ENCODE measurements at regions not wholly inside any gene's neighbourhood (a gene's known extent, or its start where the extent isn't known, plus 50 kb on each side); places are given as distances from the start of the nearest gene placed in this dataset.
A peak's percentile ranks its signal among the peaks of the same experiment; 100 is the strongest.

DNA sequence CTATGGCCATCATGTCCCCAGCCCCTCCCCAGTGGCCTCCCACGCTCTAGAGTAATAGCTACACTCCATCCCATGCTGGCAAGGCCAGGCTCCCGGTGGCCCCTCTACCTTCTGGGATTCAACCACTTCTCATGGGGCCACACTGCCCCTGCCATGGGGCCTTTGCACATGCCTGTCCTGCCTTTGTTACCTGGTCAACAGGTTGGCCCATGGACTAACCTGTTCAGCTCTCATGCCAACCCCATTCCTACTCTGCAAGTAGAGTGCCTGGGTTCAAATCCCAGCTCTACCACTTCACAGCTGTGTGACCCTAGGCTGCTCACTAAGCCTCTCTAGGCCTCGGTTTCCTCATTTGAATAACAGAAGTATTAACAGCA is 98.5 kb downstream of the RFLNA start:
- H3K9me1 ChIP-seq (ENCODE audit: insufficient read depth, low read length): peaks cover 12% of the 10 kb centered on the region
- H3K9ac ChIP-seq (ENCODE audit: low read depth, low read length): peak overlapping the region; percentile 34; the same call in 1 of the 2 replicates
- no peak overlapping the region for H3K4me3 ChIP-seq (ENCODE audit: insufficient read depth, low read depth, low read length)
- H4K5ac ChIP-seq (ENCODE audit: low read depth, low read length): no peak overlapping the region; the same call in 1 of the 2 replicates
- no peaks in the 10 kb centered on the region for H3K9me3 ChIP-seq (ENCODE audit: control insufficient read depth, insufficient read depth, low read length)
- peak overlapping the region; percentile 51; the same call in 1 of the 2 replicates for H2BK20ac ChIP-seq (ENCODE audit: low read depth, low read length)
- TF ChIP-seq MXI1 (IDR thresholded peaks at IDR 0.05; ENCODE audit: borderline replicate concordance, low read depth, low read length): no peak
- TF ChIP-seq CHD1 (IDR thresholded peaks at IDR 0.05; ENCODE audit: low read depth, low read length): no peak
- TF ChIP-seq CEBPB (IDR thresholded peaks at IDR 0.05; ENCODE audit: low read depth, low read length): no peak
- no peak for TF ChIP-seq MAZ (IDR thresholded peaks at IDR 0.05; ENCODE audit: borderline replicate concordance, low read depth, low read length)
- TF ChIP-seq FOS (IDR thresholded peaks at IDR 0.05; ENCODE audit: low read depth, low read length): no peak
- TF ChIP-seq, protein P1, sequence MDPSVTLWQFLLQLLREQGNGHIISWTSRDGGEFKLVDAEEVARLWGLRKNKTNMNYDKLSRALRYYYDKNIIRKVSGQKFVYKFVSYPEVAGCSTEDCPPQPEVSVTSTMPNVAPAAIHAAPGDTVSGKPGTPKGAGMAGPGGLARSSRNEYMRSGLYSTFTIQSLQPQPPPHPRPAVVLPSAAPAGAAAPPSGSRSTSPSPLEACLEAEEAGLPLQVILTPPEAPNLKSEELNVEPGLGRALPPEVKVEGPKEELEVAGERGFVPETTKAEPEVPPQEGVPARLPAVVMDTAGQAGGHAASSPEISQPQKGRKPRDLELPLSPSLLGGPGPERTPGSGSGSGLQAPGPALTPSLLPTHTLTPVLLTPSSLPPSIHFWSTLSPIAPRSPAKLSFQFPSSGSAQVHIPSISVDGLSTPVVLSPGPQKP (IDR thresholded peaks at IDR 0.05; ENCODE audit: borderline replicate concordance, low read depth, low read length): no peak
- H3K4me1 ChIP-seq (ENCODE audit: control insufficient read depth, insufficient read depth, low read length): peaks cover 41% of the 10 kb centered on the region
- H2AK5ac ChIP-seq (ENCODE audit: low read depth, low read length): peak overlapping the region; percentile 96
- peak overlapping the region; percentile 51 for H3K27ac ChIP-seq (ENCODE audit: insufficient read depth, low read length)
- dilution Hi-C loops (cut with HindIII; ENCODE audit: low sequenced_read_pairs, unreplicated experiment): no loop called here
- no TSS peak for BruUV-seq (replicated peaks)
- H3K79me1 ChIP-seq (ENCODE audit: low read depth in 1 of 2, low read length in 2 of 2): peaks cover 34 to 86% of the 10 kb centered on the region in 2 experiments
- CTCF ChIA-PET: no interaction called here
- H2AFZ ChIP-seq (replicated peaks; ENCODE audit: low read length, poor library complexity): peak overlapping the region; percentile 78
- H2AK9ac ChIP-seq (replicated peaks; ENCODE audit: low read depth, low read length, poor library complexity): peak overlapping the region; percentile 95
- H3K56ac ChIP-seq (ENCODE audit: extremely low read depth, insufficient read depth, low read length): no peak overlapping the region
- H3K4ac ChIP-seq (ENCODE audit: low read depth, low read length): peak overlapping the region; percentile 83
- in situ Hi-C loops (cut with MboI; ENCODE audit: low sequenced_read_pairs): no loop called here
- H4K91ac ChIP-seq (ENCODE audit: insufficient read depth, low read depth, low read length): peak overlapping the region; percentile 76
- peak overlapping the region; percentile 23; the same call in 1 of the 2 replicates for H3K4me2 ChIP-seq (ENCODE audit: low read depth, low read length)
- POLR2A ChIA-PET (ENCODE audit: unreplicated experiment): no interaction called here
- H3K36me3 ChIP-seq (ENCODE audit: control insufficient read depth, insufficient read depth, low read length): peaks cover 43% of the 10 kb centered on the region
- DNase-seq (no peak), ATAC-seq (ENCODE audit: low read depth) (no peak)
- no peaks in the 10 kb centered on the region for H3K27me3 ChIP-seq (ENCODE audit: control insufficient read depth, insufficient read depth, low read length)
- peak overlapping the region; percentile 52; the same call in 1 of the 3 replicates for H2BK15ac ChIP-seq (ENCODE audit: low read depth, low read length)
- intact Hi-C loops (cut with micrococcal nuclease): no loop called here
- H4K8ac ChIP-seq (ENCODE audit: low read depth in 2 of 2, low read length in 2 of 2): peak overlapping the region; percentile 49 to 74; a peak in 2 of 4 replicates
- peak overlapping the region; percentile 70 for H2BK120ac ChIP-seq (ENCODE audit: low read depth, low read length)
- peak overlapping the region; percentile 88; the same call in 1 of the 2 replicates for H3K23ac ChIP-seq (ENCODE audit: low read depth, low read length)
- peak overlapping the region; percentile 69 for H3K14ac ChIP-seq (replicated peaks; ENCODE audit: low read depth, low read length)
- peaks cover 42% of the 10 kb centered on the region for H4K20me1 ChIP-seq (ENCODE audit: insufficient read depth, low read length)
- 45% methylated on average over 3 of the region's 3 CpGs; no CpG with 5 or more reads in 1 of the 2 experiments for WGBS, 2 experiments (ENCODE audit: extremely low coverage in 2 of 2, insufficient read length in 1 of 2)
- H2BK5ac ChIP-seq (ENCODE audit: low read depth, low read length, poor library complexity, severe bottlenecking): peak overlapping the region; percentile 68
- H3K18ac ChIP-seq (ENCODE audit: low read depth, low read length): peak overlapping the region; percentile 10; the same call in 1 of the 2 replicates

All from IMR-90 (cell line).